GM12878 (cell line): ENCODE measurements at regions not wholly inside any gene's neighbourhood (a gene's known extent, or its start where the extent isn't known, plus 50 kb on each side); places are given as distances from the start of the nearest gene placed in this dataset.

Experiments used
- CEBPB ChIP-seq, 2 experiments: fragments of 150-350 bp in 1 of 2; IDR thresholded peaks; 2 replicates each; pipeline ENCODE4 v1.6.1; 2012 to 2014; ENCODE audit warnings: low read depth in 2 of 2, low read length in 2 of 2, borderline replicate concordance in 1 of 2, inconsistent platforms in 1 of 2
- HDAC6 ChIP-seq: fragments of 200-600 bp; sonication (generic); IDR thresholded peaks from one replicate; pipeline ENCODE4 v1.8.0; 2017; ENCODE audit warnings: antibody characterized with exemption; ENCODE audit not compliant: unreplicated experiment
- POLR2A ChIP-seq: IDR thresholded peaks from 2 replicates; pipeline ENCODE4 v1.6.1; 2011; ENCODE audit warnings: low read depth, mild to moderate bottlenecking, low read length
- ZNF274 ChIP-seq: IDR thresholded peaks from one replicate; pipeline ENCODE4 v1.8.0; 2011; ENCODE audit not compliant: insufficient read length, insufficient read depth
- TF ChIP-seq, protein P1 (sequence below), 3 experiments: IDR thresholded peaks in 2 of 3; conservative IDR thresholded peaks in 1 of 3; 2 replicates each; pipeline ENCODE4 v1.5.1; 2011; ENCODE audit warnings: low read depth in 3 of 3, low read length in 3 of 3, mild to moderate bottlenecking in 3 of 3, control low read depth in 2 of 3, moderate library complexity in 2 of 3, inconsistent platforms in 1 of 3, mixed read lengths in 1 of 3; ENCODE audit not compliant: control insufficient read depth in 2 of 3, insufficient read depth in 1 of 3; ENCODE audit errors: extremely low read depth in 1 of 3

DNA sequence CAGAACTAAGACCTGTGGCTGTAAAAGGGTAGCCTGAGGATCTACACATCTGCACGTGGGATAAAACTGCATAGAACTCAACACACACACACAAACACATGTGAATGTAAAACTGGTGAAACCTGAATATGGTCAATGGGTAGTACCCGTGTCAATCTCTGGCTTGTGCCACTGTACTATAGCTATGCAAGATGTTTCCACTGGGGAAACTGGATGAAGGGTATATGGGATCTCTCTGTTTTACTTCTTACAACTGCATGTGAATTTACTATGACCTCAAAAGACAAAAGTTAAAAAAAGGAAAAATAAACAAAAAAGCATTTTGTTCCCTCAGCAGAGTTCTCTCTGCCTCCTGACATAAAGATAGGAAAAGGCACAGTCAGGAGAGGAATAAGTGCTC, 143.3 kb upstream of the LHX1 start:
- TF ChIP-seq HDAC6 (no peak), ZNF274 (no peak), CEBPB (IDR thresholded peaks at IDR 0.05; ENCODE audit: borderline replicate concordance in 1 of 2, low read depth in 2 of 2, low read length in 2 of 2) (no peak), POLR2A (no peak)
- TF ChIP-seq, protein P1, sequence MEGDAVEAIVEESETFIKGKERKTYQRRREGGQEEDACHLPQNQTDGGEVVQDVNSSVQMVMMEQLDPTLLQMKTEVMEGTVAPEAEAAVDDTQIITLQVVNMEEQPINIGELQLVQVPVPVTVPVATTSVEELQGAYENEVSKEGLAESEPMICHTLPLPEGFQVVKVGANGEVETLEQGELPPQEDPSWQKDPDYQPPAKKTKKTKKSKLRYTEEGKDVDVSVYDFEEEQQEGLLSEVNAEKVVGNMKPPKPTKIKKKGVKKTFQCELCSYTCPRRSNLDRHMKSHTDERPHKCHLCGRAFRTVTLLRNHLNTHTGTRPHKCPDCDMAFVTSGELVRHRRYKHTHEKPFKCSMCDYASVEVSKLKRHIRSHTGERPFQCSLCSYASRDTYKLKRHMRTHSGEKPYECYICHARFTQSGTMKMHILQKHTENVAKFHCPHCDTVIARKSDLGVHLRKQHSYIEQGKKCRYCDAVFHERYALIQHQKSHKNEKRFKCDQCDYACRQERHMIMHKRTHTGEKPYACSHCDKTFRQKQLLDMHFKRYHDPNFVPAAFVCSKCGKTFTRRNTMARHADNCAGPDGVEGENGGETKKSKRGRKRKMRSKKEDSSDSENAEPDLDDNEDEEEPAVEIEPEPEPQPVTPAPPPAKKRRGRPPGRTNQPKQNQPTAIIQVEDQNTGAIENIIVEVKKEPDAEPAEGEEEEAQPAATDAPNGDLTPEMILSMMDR (IDR thresholded peaks at IDR 0.05 in 2 of 3, conservative IDR thresholded peaks at IDR 0.05 in 1 of 3; ENCODE audit: control insufficient read depth in 2 of 3, extremely low read depth in 1 of 3, insufficient read depth in 1 of 3, low read depth in 3 of 3, low read length in 3 of 3), result no peak
